ENCODE measurements at regions not wholly inside any gene's neighbourhood (a gene's known extent, or its start where the extent isn't known, plus 50 kb on each side); places are given as distances from the start of the nearest gene placed in this dataset.

GRCh38 chr7:106177300-106177690, 65.2 kb upstream of the SYPL1 start:
- TF ChIP-seq CTCF (conservative IDR thresholded peaks at IDR 0.05; ENCODE audit: low read depth, low read length) = no peak
- no peak for DNase-seq (ENCODE audit: low read depth)
- H3K4me3 ChIP-seq (ENCODE audit: low read depth, low read length) = no peak overlapping the region

- no peak for DNase-seq (ENCODE audit: low read depth)
Measured at GRCh38 chr7:106176414-106177299, 64.5 kb upstream of the SYPL1 start.

GRCh38 chr7:106175507-106175906, 63.4 kb upstream of the SYPL1 start:
- no peak for TF ChIP-seq CTCF (conservative IDR thresholded peaks at IDR 0.05; ENCODE audit: low read depth, low read length)
- no peak overlapping the region for H3K4me3 ChIP-seq (ENCODE audit: low read depth, low read length)
- no peak for DNase-seq (ENCODE audit: low read depth)

More at GRCh38 chr7:106176414-106177299, 64.5 kb upstream of the SYPL1 start:
- peak; percentile 97 for TF ChIP-seq CTCF (conservative IDR thresholded peaks at IDR 0.05; ENCODE audit: low read depth, low read length)
- no peak overlapping the region for H3K4me3 ChIP-seq (ENCODE audit: low read depth, low read length)

GRCh38 chr7:106170651-106171050, 58.5 kb upstream of the SYPL1 start:
- no peak for TF ChIP-seq CTCF (conservative IDR thresholded peaks at IDR 0.05; ENCODE audit: low read depth, low read length)
- H3K4me3 ChIP-seq (ENCODE audit: low read depth, low read length) = no peak overlapping the region

GRCh38 chr7:106169821-106170610, 57.9 kb upstream of the SYPL1 start:
- no peak for TF ChIP-seq CTCF (conservative IDR thresholded peaks at IDR 0.05; ENCODE audit: low read depth, low read length)
- H3K4me3 ChIP-seq (ENCODE audit: low read depth, low read length) = no peak overlapping the region
- no peak for DNase-seq (ENCODE audit: low read depth)

More at GRCh38 chr7:106170651-106171050, 58.5 kb upstream of the SYPL1 start:
- DNase-seq (ENCODE audit: low read depth) = no peak

- no peak for TF ChIP-seq CTCF (conservative IDR thresholded peaks at IDR 0.05; ENCODE audit: low read depth, low read length)
- no peak overlapping the region for H3K4me3 ChIP-seq (ENCODE audit: low read depth, low read length)
- no peak for DNase-seq (ENCODE audit: low read depth)
Measured at GRCh38 chr7:106167439-106168136, 55.5 kb upstream of the SYPL1 start.

Measured in epithelial cell of proximal tubule (primary cell).